Adrenal gland (tissue), 9 donors: ENCODE measurements at regions not wholly inside any gene's neighbourhood (a gene's known extent, or its start where the extent isn't known, plus 50 kb on each side); places are given as distances from the start of the nearest gene placed in this dataset.

Experiments
- DNase-seq, 7 donors: peaks; one replicate each; pipeline ENCODE4 v3.0.0-alpha.2; 2019 to 2020
- H3K27ac ChIP-seq, 5 donors: fragments of 200-600 bp; sonication (generic) in 4 of 5; 1 replicate in 3 of 5; 2 replicates in 2 of 5; pipeline versions ENCODE4 v1.5.1 to v1.8.0; 2016 to 2020; ENCODE audit warnings: mild to moderate bottlenecking in 1 of 5
- H3K27me3 ChIP-seq: fragments of 200-600 bp; 2 replicates; pipeline ENCODE4 v1.8.0; 2021
- H3K36me3 ChIP-seq, 2 donors: fragments of 200-600 bp; replicated peaks in 1 of 2; 1 replicate in 1 of 2; 2 replicates in 1 of 2; pipeline versions ENCODE4 v1.5.1 to v1.8.0; 2018 to 2022
- H3K4me1 ChIP-seq, 2 donors: fragments of 200-600 bp; replicated peaks in 1 of 2; 1 replicate in 1 of 2; 2 replicates in 1 of 2; pipeline versions ENCODE4 v1.5.1 to v1.8.0; 2018 to 2021
- H3K4me3 ChIP-seq, 4 donors: fragments of 200-600 bp; sonication (generic) in 3 of 4; one replicate each; pipeline ENCODE4 v1.5.1; 2016 to 2018
- H3K9me3 ChIP-seq, 3 donors: fragments of 200-600 bp; sonication (generic) in 1 of 3; replicated peaks in 1 of 3; 1 replicate in 2 of 3; 2 replicates in 1 of 3; pipeline versions ENCODE4 v1.5.1 to v1.8.0; 2016 to 2021
- CTCF ChIP-seq, 6 experiments: fragments of 450-650 bp in 4 of 6; fragments of 200-600 bp in 2 of 6; sonication (generic) in 1 of 6; IDR thresholded peaks; 1 replicate in 5 of 6; 2 replicates in 1 of 6; pipeline versions ENCODE4 v1.5.1 to v1.8.0; 2016 to 2021; ENCODE audit warnings: antibody characterized with exemption in 6 of 6, mild to moderate bottlenecking in 2 of 6, moderate library complexity in 1 of 6
- POLR2A ChIP-seq, 2 donors: fragments of 450-650 bp; IDR thresholded peaks; one replicate each; pipeline ENCODE4 v1.6.1; 2017; ENCODE audit warnings: antibody characterized with exemption in 2 of 2, mild to moderate bottlenecking in 2 of 2, moderate library complexity in 1 of 2
- WGBS, 4 donors: extraction: QIAGEN DNeasy Blood & Tissue Kit in 2 of 4; methylation state at CpG; one replicate each; pipeline versions ENCODE4 v1.1.5 to v1.1.7; 2013 to 2017; 5-methylcytosine and 5-hydroxymethylcytosine counted together
- intact Hi-C, 2 donors: fragments of 100-400 bp; cut with DNase I; formaldehyde crosslinking; loops; one replicate each; pipeline versions ENCODE4 v1.14.1 to v1.15.0; 2022 to 2023
- donor health status: healthy with polysubstance abuse.
- donor health status: Bipolar disorder and iron deficiency.
- donor health status: DM: yes; HTN: yes; CAD: no.
- donor health status: DM: no; HTN: no; CAD: no.
- donor health status: DM: no; HTN: no; CAD: no.

- WGBS, 4 donors = 74 to 93% (median 90%) methylated on average over 5 to 16 of the region's 16 CpGs
- intact Hi-C loops = no loop called here
Observed at GRCh38 chr7:49453486-49453885, 320.0 kb upstream of the VWC2 start.

GRCh38 chr7:49479441-49479840 lies 294.0 kb upstream of the VWC2 start:
- 13 to 60% (median 37%) methylated on average over 1 of the region's 1 CpG for WGBS, 4 donors
- H3K9me3 ChIP-seq = no peaks in the 10 kb centered on the region
- TF ChIP-seq POLR2A (IDR thresholded peaks at IDR 0.05) = no peak
- TF ChIP-seq CTCF (IDR thresholded peaks at IDR 0.05) = no peak
- H3K4me1 ChIP-seq = no peaks in the 10 kb centered on the region
- intact Hi-C loops = no loop called here
- no peak for DNase-seq
- H3K4me3 ChIP-seq = no peak overlapping the region
- H3K27me3 ChIP-seq = no peaks in the 10 kb centered on the region
- H3K27ac ChIP-seq = no peak overlapping the region
- H3K36me3 ChIP-seq = no peaks in the 10 kb centered on the region

More at GRCh38 chr7:49453486-49453885, 320.0 kb upstream of the VWC2 start:
- H3K27ac ChIP-seq = no peak overlapping the region
- no peak overlapping the region for H3K4me3 ChIP-seq
- no peaks in the 10 kb centered on the region for H3K36me3 ChIP-seq
- no peaks in the 10 kb centered on the region for H3K9me3 ChIP-seq
- DNase-seq = no peak
- H3K4me1 ChIP-seq = no peaks in the 10 kb centered on the region
- TF ChIP-seq POLR2A (IDR thresholded peaks at IDR 0.05) (no peak), CTCF (IDR thresholded peaks at IDR 0.05) (no peak)
- no peaks in the 10 kb centered on the region for H3K27me3 ChIP-seq

GRCh38 chr7:49479936-49480544 lies 293.4 kb upstream of the VWC2 start:
- TF ChIP-seq POLR2A (IDR thresholded peaks at IDR 0.05) = no peak
- no peak for TF ChIP-seq CTCF (IDR thresholded peaks at IDR 0.05)
- H3K27me3 ChIP-seq = no peaks in the 10 kb centered on the region
- intact Hi-C loops = no loop called here

GRCh38 chr7:49481075-49481474 lies 292.4 kb upstream of the VWC2 start:
- WGBS, 4 donors = 28 to 45% (median 31%) methylated on average over 1 of the region's 1 CpG
- Histone ChIP-seq H3K27ac (no peak overlapping the region), H3K4me3 (no peak overlapping the region), H3K36me3 (no peaks in the 10 kb centered on the region), H3K9me3 (no peaks in the 10 kb centered on the region), H3K4me1 (no peaks in the 10 kb centered on the region), H3K27me3 (no peaks in the 10 kb centered on the region)
- DNase-seq = no peak
- intact Hi-C loops = no loop called here
- TF ChIP-seq POLR2A (IDR thresholded peaks at IDR 0.05) (no peak), CTCF (IDR thresholded peaks at IDR 0.05) (no peak)

More at GRCh38 chr7:49479936-49480544, 293.4 kb upstream of the VWC2 start:
- Histone ChIP-seq H3K36me3 (no peaks in the 10 kb centered on the region), H3K4me1 (no peaks in the 10 kb centered on the region), H3K4me3 (no peak overlapping the region), H3K27ac (no peak overlapping the region), H3K9me3 (no peaks in the 10 kb centered on the region)
- no peak for DNase-seq
- WGBS, 4 donors = 62 to 82% (median 75%) methylated on average over 4 of the region's 4 CpGs
